AG04450 (cell line): ENCODE measurements at regions not wholly inside any gene's neighbourhood (a gene's known extent, or its start where the extent isn't known, plus 50 kb on each side); places are given as distances from the start of the nearest gene placed in this dataset.

Source experiments
- CTCF ChIA-PET: fragments of 300-600, 350-600 bp; formaldehyde crosslinking; extraction: SDS; loops from one replicate; lab custom pipeline; 2022; ENCODE audit warnings: antibody characterized with exemption, inconsistent platforms; lab: Charles Lee
- POLR2A ChIA-PET: fragments of 350-600 bp; formaldehyde crosslinking; extraction: SDS; loops from one replicate; lab custom pipeline; 2021; ENCODE audit warnings: antibody characterized with exemption, inconsistent platforms; lab: Yijun Ruan, JAX
- DNase-seq: peaks from one replicate; pipeline ENCODE4 v3.0.0-alpha.2; 2011; ENCODE audit warnings: low read depth, low spot score
- H3K27ac ChIP-seq: one replicate; pipeline ENCODE4 v1.5.1; 2012; ENCODE audit warnings: low read depth, low read length, control low read depth
- H3K27me3 ChIP-seq: one replicate; pipeline ENCODE4 v1.6.0; 2012; ENCODE audit warnings: low read length; ENCODE audit not compliant: control insufficient read depth, insufficient read depth
- H3K4me3 ChIP-seq: 2 replicates; pipeline ENCODE4 v1.5.1; 2011; ENCODE audit warnings: mild to moderate bottlenecking, low read depth, low read length, control low read depth
- H3K9me3 ChIP-seq: 2 replicates; pipeline ENCODE4 v1.5.1; 2012; ENCODE audit warnings: low read length; ENCODE audit not compliant: control insufficient read depth, insufficient read depth
- TF ChIP-seq, protein P1 (sequence below): IDR thresholded peaks from 2 replicates; pipeline ENCODE4 v1.5.1; 2011; ENCODE audit warnings: low read depth, low read length, control low read depth, inconsistent platforms

DNA sequence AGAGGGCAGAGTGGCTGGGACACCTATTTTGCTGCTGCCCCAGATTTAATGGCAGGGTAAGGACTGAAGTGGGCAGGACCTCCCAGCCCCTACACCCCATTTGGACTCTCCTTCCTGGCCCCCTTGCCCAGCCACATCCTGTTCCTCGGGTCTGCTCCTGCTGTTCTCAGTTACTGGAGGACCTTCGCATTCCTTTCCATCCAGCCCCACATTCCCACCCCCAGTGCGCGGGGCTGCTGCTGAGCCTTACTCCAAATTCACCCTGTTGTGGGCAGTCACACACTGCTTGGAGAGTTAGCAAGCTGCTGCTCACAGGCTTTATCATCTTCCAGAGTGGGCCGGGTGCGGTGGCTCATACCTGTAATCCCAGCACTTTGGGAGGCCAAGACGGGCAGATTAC is 75.2 kb upstream of the SLC14A2 start:
- POLR2A ChIA-PET: no interaction called here
- Histone ChIP-seq H3K4me3 (no peak overlapping the region), H3K9me3 (no peaks in the 10 kb centered on the region; the same call in 1 of the 2 replicates), H3K27me3 (peaks cover 3% of the 10 kb centered on the region), H3K27ac (no peak overlapping the region)
- CTCF ChIA-PET: no interaction called here
- TF ChIP-seq, protein P1, sequence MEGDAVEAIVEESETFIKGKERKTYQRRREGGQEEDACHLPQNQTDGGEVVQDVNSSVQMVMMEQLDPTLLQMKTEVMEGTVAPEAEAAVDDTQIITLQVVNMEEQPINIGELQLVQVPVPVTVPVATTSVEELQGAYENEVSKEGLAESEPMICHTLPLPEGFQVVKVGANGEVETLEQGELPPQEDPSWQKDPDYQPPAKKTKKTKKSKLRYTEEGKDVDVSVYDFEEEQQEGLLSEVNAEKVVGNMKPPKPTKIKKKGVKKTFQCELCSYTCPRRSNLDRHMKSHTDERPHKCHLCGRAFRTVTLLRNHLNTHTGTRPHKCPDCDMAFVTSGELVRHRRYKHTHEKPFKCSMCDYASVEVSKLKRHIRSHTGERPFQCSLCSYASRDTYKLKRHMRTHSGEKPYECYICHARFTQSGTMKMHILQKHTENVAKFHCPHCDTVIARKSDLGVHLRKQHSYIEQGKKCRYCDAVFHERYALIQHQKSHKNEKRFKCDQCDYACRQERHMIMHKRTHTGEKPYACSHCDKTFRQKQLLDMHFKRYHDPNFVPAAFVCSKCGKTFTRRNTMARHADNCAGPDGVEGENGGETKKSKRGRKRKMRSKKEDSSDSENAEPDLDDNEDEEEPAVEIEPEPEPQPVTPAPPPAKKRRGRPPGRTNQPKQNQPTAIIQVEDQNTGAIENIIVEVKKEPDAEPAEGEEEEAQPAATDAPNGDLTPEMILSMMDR: no peak
- no peak for DNase-seq

DNA sequence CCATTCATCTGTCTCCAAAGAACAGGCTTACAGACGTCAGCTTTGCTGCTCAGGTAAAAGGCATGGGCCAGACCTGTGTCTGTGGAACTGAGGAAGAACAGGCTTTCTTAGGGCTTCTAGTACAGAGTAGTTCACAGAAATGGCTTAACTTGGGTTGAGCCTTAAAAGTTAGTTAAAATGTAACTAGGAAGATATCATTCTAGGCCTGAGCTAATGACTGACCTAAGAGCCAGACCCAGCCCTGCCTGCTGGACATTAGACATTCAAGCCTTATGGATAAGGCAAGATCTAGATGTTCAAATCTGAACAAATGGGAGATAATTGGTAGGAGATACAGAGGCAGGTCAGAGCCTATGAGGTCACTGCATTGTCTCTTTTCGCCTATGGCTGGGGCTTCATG is 73.9 kb upstream of the SLC14A2 start:
- Histone ChIP-seq H3K27ac (no peak overlapping the region), H3K27me3 (peaks cover 3% of the 10 kb centered on the region), H3K4me3 (no peak overlapping the region), H3K9me3 (no peaks in the 10 kb centered on the region; the same call in 1 of the 2 replicates)
- ChIA-PET CTCF (no interaction called here), POLR2A (no interaction called here)
- DNase-seq: no peak
- TF ChIP-seq, protein P1: no peak

DNA sequence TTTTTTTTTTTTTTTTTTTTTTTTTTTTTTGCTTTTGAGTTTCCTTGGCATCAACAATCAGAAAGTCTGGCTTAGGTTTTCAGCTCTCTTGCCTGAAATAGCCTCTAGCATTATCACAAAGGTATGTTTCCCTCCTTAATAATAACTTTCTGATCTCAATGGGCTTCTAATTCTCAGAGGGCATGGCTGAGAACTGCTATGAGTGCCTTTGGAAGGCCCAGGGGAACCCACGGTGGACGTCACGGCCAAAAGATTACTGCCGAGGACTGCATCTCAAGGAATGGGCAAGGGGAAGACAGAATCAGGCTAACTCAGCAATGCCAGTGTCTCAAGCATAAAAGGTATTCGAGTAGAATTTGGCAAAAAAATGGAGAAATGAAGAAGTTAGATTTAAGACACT is 73.2 kb upstream of the SLC14A2 start:
- TF ChIP-seq, protein P1: no peak
- Histone ChIP-seq H3K9me3 (no peaks in the 10 kb centered on the region; the same call in 1 of the 2 replicates), H3K27ac (no peak overlapping the region), H3K4me3 (no peak overlapping the region), H3K27me3 (peaks cover 3% of the 10 kb centered on the region)
- no peak for DNase-seq
- POLR2A ChIA-PET: no interaction called here
- CTCF ChIA-PET: no interaction called here

DNA sequence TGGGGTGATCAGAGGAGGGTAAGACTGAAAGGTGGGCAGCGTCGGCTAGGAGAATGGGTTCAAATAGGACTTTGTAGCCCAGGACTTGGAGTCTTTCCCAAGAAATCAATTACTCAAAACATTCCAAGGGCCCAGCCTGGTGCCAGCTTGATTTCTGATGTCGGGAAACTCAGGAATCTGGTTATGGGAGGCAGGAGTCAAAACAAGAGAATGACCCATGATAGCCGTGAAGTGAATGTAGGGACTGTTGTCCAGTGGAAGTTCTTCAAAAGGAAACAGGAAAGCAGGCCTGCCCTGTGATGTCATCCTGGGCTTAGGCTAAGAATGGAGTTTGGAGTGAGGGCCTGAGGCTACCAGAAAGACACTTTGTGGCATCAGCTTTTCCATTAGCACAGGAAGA is 67.4 kb upstream of the SLC14A2 start:
- Histone ChIP-seq H3K4me3 (no peak overlapping the region), H3K27me3 (peaks cover 18% of the 10 kb centered on the region), H3K9me3 (no peaks in the 10 kb centered on the region), H3K27ac (no peak overlapping the region)
- DNase-seq: no peak
- TF ChIP-seq, protein P1: no peak
- ChIA-PET POLR2A (no interaction called here), CTCF (no interaction called here)

DNA sequence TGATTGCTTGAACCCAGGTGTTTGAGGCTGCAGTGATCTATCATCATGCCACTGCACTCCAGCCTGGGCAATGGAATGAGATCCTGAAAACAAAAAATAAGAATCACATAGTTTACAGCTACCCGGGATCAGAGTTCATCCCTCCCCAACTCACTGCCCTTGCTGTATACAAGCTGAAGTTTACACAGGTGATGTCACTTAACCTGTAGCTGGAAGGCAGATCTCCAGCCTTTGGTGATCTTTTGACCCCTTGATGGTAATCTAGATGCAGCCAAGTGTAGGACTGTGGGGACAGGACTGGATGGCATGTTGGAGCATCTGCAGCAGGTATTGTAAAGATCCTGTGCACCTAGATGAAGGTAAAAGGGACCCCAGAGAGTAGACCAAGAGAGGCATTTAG is 66.7 kb upstream of the SLC14A2 start:
- TF ChIP-seq, protein P1: no peak
- Histone ChIP-seq H3K4me3 (no peak overlapping the region), H3K9me3 (no peaks in the 10 kb centered on the region), H3K27ac (no peak overlapping the region), H3K27me3 (peaks cover 15% of the 10 kb centered on the region)
- no peak for DNase-seq
- POLR2A ChIA-PET: no interaction called here
- CTCF ChIA-PET: no interaction called here
